ENCODE measurements at regions not wholly inside any gene's neighbourhood (a gene's known extent, or its start where the extent isn't known, plus 50 kb on each side); places are given as distances from the start of the nearest gene placed in this dataset.

DNA sequence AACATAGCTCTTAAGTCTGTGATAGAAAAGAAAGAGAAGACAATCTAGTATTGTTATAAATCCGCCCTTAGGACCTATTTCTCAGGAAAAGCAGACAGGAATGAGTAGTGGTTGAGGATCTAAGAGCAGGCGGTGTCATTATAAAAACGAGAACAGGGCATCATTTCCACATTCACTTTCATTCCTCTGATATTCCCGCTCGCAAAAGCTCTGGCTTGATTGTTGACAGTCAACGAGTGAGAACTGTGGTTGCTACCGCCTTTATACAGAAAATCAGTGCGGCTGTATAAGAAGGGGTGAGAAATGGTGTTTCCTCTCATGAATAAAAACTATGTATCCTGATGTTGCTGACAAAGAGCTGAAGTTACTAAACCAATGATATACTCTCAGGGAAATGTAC, 1409.6 kb upstream of the WWC1 start:
- no peaks in the 10 kb centered on the region for H3K9me3 ChIP-seq (ENCODE audit: insufficient read depth, low read length)
- no peaks in the 10 kb centered on the region for H3K79me2 ChIP-seq (ENCODE audit: insufficient read depth, low read length)
- H3K9me2 ChIP-seq (replicated peaks; ENCODE audit: insufficient read depth, low read length), result no peaks in the 10 kb centered on the region
- H2AFZ ChIP-seq (ENCODE audit: low read depth, low read length, severe bottlenecking), result no peak overlapping the region
- no peak overlapping the region for H3K27ac ChIP-seq (ENCODE audit: low read depth, low read length)
- H3K4me2 ChIP-seq (ENCODE audit: low read depth, low read length, poor library complexity, severe bottlenecking), result no peak overlapping the region
- no peaks in the 10 kb centered on the region for H3F3A ChIP-seq (ENCODE audit: insufficient read depth)
- no peak for TF ChIP-seq EZH2phosphoT487 (conservative IDR thresholded peaks at IDR 0.05; ENCODE audit: low read length)
- TF ChIP-seq, protein P1, sequence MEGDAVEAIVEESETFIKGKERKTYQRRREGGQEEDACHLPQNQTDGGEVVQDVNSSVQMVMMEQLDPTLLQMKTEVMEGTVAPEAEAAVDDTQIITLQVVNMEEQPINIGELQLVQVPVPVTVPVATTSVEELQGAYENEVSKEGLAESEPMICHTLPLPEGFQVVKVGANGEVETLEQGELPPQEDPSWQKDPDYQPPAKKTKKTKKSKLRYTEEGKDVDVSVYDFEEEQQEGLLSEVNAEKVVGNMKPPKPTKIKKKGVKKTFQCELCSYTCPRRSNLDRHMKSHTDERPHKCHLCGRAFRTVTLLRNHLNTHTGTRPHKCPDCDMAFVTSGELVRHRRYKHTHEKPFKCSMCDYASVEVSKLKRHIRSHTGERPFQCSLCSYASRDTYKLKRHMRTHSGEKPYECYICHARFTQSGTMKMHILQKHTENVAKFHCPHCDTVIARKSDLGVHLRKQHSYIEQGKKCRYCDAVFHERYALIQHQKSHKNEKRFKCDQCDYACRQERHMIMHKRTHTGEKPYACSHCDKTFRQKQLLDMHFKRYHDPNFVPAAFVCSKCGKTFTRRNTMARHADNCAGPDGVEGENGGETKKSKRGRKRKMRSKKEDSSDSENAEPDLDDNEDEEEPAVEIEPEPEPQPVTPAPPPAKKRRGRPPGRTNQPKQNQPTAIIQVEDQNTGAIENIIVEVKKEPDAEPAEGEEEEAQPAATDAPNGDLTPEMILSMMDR (IDR thresholded peaks at IDR 0.05; ENCODE audit: insufficient read depth, low read length, poor library complexity, severe bottlenecking), result no peak
- no peaks in the 10 kb centered on the region for H4K20me1 ChIP-seq (ENCODE audit: low read depth, low read length)
- H3K27me3 ChIP-seq (ENCODE audit: low read length), result no peaks in the 10 kb centered on the region
- H3K36me3 ChIP-seq (ENCODE audit: low read length), result no peaks in the 10 kb centered on the region
- no peak overlapping the region for H3K9ac ChIP-seq (ENCODE audit: low read length)
- H3K4me3 ChIP-seq (ENCODE audit: insufficient read depth, low read length, poor library complexity, severe bottlenecking), result no peak overlapping the region

DNA sequence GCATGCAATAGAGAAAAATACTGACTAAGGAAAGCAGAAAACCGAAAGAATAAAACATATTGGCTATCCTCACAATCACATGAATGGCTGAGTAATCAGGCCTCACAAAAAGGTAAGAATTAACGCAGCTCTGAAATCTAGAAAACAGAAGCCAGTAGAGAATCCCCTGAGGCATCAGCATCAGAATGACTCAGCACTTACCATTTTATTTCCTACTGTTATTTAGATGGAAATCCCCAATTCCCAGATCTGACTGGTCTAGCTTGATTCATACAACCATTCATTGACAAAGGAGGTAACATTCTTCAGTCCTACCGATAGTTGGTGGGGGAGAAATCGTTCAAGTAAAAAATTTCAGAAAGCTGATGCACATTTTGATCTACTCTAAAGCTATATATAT, 1408.4 kb upstream of the WWC1 start:
- Histone ChIP-seq H3K4me3 (ENCODE audit: insufficient read depth, low read length, poor library complexity, severe bottlenecking) (no peak overlapping the region), H3K9me3 (ENCODE audit: insufficient read depth, low read length) (no peaks in the 10 kb centered on the region), H2AFZ (ENCODE audit: low read depth, low read length, severe bottlenecking) (no peak overlapping the region), H3K36me3 (ENCODE audit: low read length) (no peaks in the 10 kb centered on the region), H3K9me2 (replicated peaks; ENCODE audit: insufficient read depth, low read length) (no peaks in the 10 kb centered on the region), H3K9ac (ENCODE audit: low read length) (no peak overlapping the region), H3K27ac (ENCODE audit: low read depth, low read length) (no peak overlapping the region), H3K4me2 (ENCODE audit: low read depth, low read length, poor library complexity, severe bottlenecking) (no peak overlapping the region), H3K27me3 (ENCODE audit: low read length) (no peaks in the 10 kb centered on the region), H4K20me1 (ENCODE audit: low read depth, low read length) (no peaks in the 10 kb centered on the region), H3F3A (ENCODE audit: insufficient read depth) (no peaks in the 10 kb centered on the region), H3K79me2 (ENCODE audit: insufficient read depth, low read length) (no peaks in the 10 kb centered on the region)
- TF ChIP-seq, protein P1 (IDR thresholded peaks at IDR 0.05; ENCODE audit: insufficient read depth, low read length, poor library complexity, severe bottlenecking), result no peak
- no peak for TF ChIP-seq EZH2phosphoT487 (conservative IDR thresholded peaks at IDR 0.05; ENCODE audit: low read length)

DNA sequence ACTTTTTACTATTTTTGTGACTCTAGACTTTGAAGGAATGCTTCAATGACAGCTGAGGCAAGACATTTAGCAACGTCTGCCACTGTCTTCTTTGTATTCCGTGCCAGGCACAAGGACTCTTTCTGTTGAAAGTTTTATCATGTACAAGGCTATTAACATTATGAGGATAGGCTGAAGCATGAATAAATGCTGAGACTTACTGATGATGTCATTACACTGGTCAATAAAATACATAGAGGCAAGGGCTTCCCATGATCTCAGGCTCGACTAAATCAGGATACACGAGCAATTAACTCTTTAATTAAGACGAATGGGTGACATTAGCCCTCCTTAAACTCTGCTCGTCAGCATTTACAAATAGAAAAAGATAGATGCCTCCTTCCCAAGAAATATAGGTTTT, 1393.3 kb upstream of the WWC1 start:
- Histone ChIP-seq H3K27ac (ENCODE audit: low read depth, low read length) (no peak overlapping the region), H4K20me1 (ENCODE audit: low read depth, low read length) (no peaks in the 10 kb centered on the region), H3K79me2 (ENCODE audit: insufficient read depth, low read length) (no peaks in the 10 kb centered on the region), H3K9ac (ENCODE audit: low read length) (no peak overlapping the region), H3K9me3 (ENCODE audit: insufficient read depth, low read length) (no peaks in the 10 kb centered on the region), H2AFZ (ENCODE audit: low read depth, low read length, severe bottlenecking) (no peak overlapping the region), H3K9me2 (replicated peaks; ENCODE audit: insufficient read depth, low read length) (no peaks in the 10 kb centered on the region), H3K4me3 (ENCODE audit: insufficient read depth, low read length, poor library complexity, severe bottlenecking) (no peak overlapping the region), H3F3A (ENCODE audit: insufficient read depth) (no peaks in the 10 kb centered on the region), H3K36me3 (ENCODE audit: low read length) (no peaks in the 10 kb centered on the region), H3K27me3 (ENCODE audit: low read length) (no peaks in the 10 kb centered on the region), H3K4me2 (ENCODE audit: low read depth, low read length, poor library complexity, severe bottlenecking) (no peak overlapping the region)
- TF ChIP-seq, protein P1 (IDR thresholded peaks at IDR 0.05; ENCODE audit: insufficient read depth, low read length, poor library complexity, severe bottlenecking), result no peak
- no peak for TF ChIP-seq EZH2phosphoT487 (conservative IDR thresholded peaks at IDR 0.05; ENCODE audit: low read length)

DNA sequence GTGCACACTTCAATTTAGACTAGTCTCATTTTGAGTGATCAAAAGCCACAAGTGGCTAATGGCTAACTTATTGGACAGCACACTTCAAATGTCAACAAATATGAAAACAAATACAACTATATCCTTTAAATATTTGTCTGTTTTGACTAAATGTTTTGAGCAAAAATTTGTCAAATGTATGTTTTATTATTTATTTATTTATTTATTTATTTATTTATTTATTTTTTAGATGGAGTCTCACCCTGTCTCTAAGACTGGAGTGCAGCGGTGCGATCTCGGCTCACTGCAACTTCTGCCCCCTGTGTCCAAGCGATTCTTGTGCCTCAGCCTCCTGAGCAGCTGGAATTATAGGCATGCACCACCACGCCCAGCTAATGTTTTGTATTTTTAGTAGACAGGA, 1392.1 kb upstream of the WWC1 start:
- Histone ChIP-seq H3K79me2 (ENCODE audit: insufficient read depth, low read length) (no peaks in the 10 kb centered on the region), H3K9ac (ENCODE audit: low read length) (no peak overlapping the region), H3K9me3 (ENCODE audit: insufficient read depth, low read length) (no peaks in the 10 kb centered on the region), H3K9me2 (replicated peaks; ENCODE audit: insufficient read depth, low read length) (no peaks in the 10 kb centered on the region), H3K27me3 (ENCODE audit: low read length) (no peaks in the 10 kb centered on the region), H3K27ac (ENCODE audit: low read depth, low read length) (no peak overlapping the region), H3K4me3 (ENCODE audit: insufficient read depth, low read length, poor library complexity, severe bottlenecking) (no peak overlapping the region), H4K20me1 (ENCODE audit: low read depth, low read length) (no peaks in the 10 kb centered on the region), H3F3A (ENCODE audit: insufficient read depth) (no peaks in the 10 kb centered on the region), H2AFZ (ENCODE audit: low read depth, low read length, severe bottlenecking) (no peak overlapping the region), H3K4me2 (ENCODE audit: low read depth, low read length, poor library complexity, severe bottlenecking) (no peak overlapping the region), H3K36me3 (ENCODE audit: low read length) (no peaks in the 10 kb centered on the region)
- no peak for TF ChIP-seq EZH2phosphoT487 (conservative IDR thresholded peaks at IDR 0.05; ENCODE audit: low read length)
- TF ChIP-seq, protein P1 (IDR thresholded peaks at IDR 0.05; ENCODE audit: insufficient read depth, low read length, poor library complexity, severe bottlenecking), result no peak

All from SU-DHL-6 (cell line).